Liver (tissue), 8 donors: ENCODE measurements at regions not wholly inside any gene's neighbourhood (a gene's known extent, or its start where the extent isn't known, plus 50 kb on each side); places are given as distances from the start of the nearest gene placed in this dataset.

Experiments
- DNase-seq: peaks from one replicate; pipeline ENCODE4 v3.0.0-alpha.2; 2017; ENCODE audit warnings: low spot score
- H3K27ac ChIP-seq, 2 donors: one replicate each; pipeline ENCODE4 v1.7.0; 2013; ENCODE audit warnings: inconsistent platforms in 2 of 2, low read length in 2 of 2, control low read depth in 1 of 2, low read depth in 1 of 2, mild to moderate bottlenecking in 1 of 2
- H3K27me3 ChIP-seq, 4 donors: one replicate each; pipeline versions ENCODE4 v1.6.1 to v1.7.0; 2013; ENCODE audit warnings: low read length in 3 of 4, inconsistent platforms in 1 of 4, mild to moderate bottlenecking in 1 of 4, moderate library complexity in 1 of 4; ENCODE audit not compliant: control insufficient read depth in 4 of 4, insufficient read depth in 4 of 4
- H3K36me3 ChIP-seq, 4 donors: one replicate each; pipeline versions ENCODE4 v1.6.1 to v1.7.0; 2013; ENCODE audit warnings: low read length in 3 of 4, mild to moderate bottlenecking in 3 of 4, low read depth in 1 of 4, moderate library complexity in 1 of 4; ENCODE audit not compliant: control insufficient read depth in 4 of 4, insufficient read depth in 3 of 4
- H3K4me1 ChIP-seq, 4 donors: one replicate each; pipeline versions ENCODE4 v1.6.1 to v1.7.0; 2013; ENCODE audit warnings: low read length in 3 of 4, mild to moderate bottlenecking in 3 of 4, moderate library complexity in 1 of 4; ENCODE audit not compliant: control insufficient read depth in 4 of 4, insufficient read depth in 4 of 4
- H3K4me3 ChIP-seq, 3 donors: one replicate each; pipeline versions ENCODE4 v1.6.1 to v1.7.0; 2013; ENCODE audit warnings: low read length in 3 of 3, control low read depth in 1 of 3, low read depth in 1 of 3, mild to moderate bottlenecking in 1 of 3
- H3K9ac ChIP-seq, 2 donors: one replicate each; pipeline ENCODE4 v1.7.0; 2013; ENCODE audit warnings: low read length in 2 of 2, mild to moderate bottlenecking in 2 of 2, moderate library complexity in 2 of 2, control low read depth in 1 of 2, low read depth in 1 of 2
- H3K9me3 ChIP-seq, 4 donors: one replicate each; pipeline versions ENCODE4 v1.6.1 to v1.7.0; 2013; ENCODE audit warnings: low read length in 3 of 4; ENCODE audit not compliant: control insufficient read depth in 4 of 4
- ATF3 ChIP-seq: IDR thresholded peaks from 2 replicates; pipeline ENCODE4 v1.6.1; 2016; ENCODE audit warnings: antibody characterized with exemption
- CTCF ChIP-seq: fragments of 150-350 bp; IDR thresholded peaks from 2 replicates; pipeline ENCODE4 v1.5.1; 2017; ENCODE audit warnings: improper control_type of control experiment, low read depth, low read length; ENCODE audit not compliant: missing input control
- EGR1 ChIP-seq, 2 donors: IDR thresholded peaks; 2 replicates each; pipeline ENCODE4 v1.6.1; 2016 to 2018; ENCODE audit warnings: antibody characterized with exemption in 2 of 2, low read depth in 2 of 2
- FOXA1 ChIP-seq: IDR thresholded peaks from 2 replicates; pipeline ENCODE4 v1.6.1; 2016; ENCODE audit warnings: antibody characterized with exemption
- FOXA2 ChIP-seq: IDR thresholded peaks from 2 replicates; pipeline ENCODE4 v1.6.1; 2016; ENCODE audit warnings: antibody characterized with exemption
- GABPA ChIP-seq, 2 donors: IDR thresholded peaks in 1 of 2; conservative IDR thresholded peaks in 1 of 2; 2 replicates each; pipeline ENCODE4 v1.6.1; 2016; ENCODE audit warnings: antibody characterized with exemption in 2 of 2, mild to moderate bottlenecking in 1 of 2, moderate library complexity in 1 of 2
- HNF4A ChIP-seq, 2 donors: conservative IDR thresholded peaks; 2 replicates each; pipeline ENCODE4 v1.6.1; 2016; ENCODE audit warnings: antibody characterized with exemption in 2 of 2, mild to moderate bottlenecking in 2 of 2
- HNF4G ChIP-seq: IDR thresholded peaks from 2 replicates; pipeline ENCODE4 v1.6.1; 2016; ENCODE audit warnings: antibody characterized with exemption
- JUND ChIP-seq, 2 donors: IDR thresholded peaks; 2 replicates each; pipeline ENCODE4 v1.6.1; 2016; ENCODE audit warnings: antibody characterized with exemption in 2 of 2
- NR2F2 ChIP-seq: IDR thresholded peaks from 2 replicates; pipeline ENCODE4 v1.6.1; 2016; ENCODE audit warnings: antibody characterized with exemption
- RAD21 ChIP-seq, 2 donors: IDR thresholded peaks; 2 replicates each; pipeline ENCODE4 v1.6.1; 2016; ENCODE audit warnings: antibody characterized with exemption in 2 of 2, mild to moderate bottlenecking in 2 of 2
- REST ChIP-seq: IDR thresholded peaks from 2 replicates; pipeline ENCODE4 v1.6.1; 2016; ENCODE audit warnings: antibody characterized with exemption, mild to moderate bottlenecking
- RXRA ChIP-seq, 2 donors: IDR thresholded peaks; 2 replicates each; pipeline ENCODE4 v1.6.1; 2017 to 2018; ENCODE audit warnings: antibody characterized with exemption in 2 of 2, mild to moderate bottlenecking in 1 of 2
- SP1 ChIP-seq: IDR thresholded peaks from 2 replicates; pipeline ENCODE4 v1.6.1; 2018; ENCODE audit warnings: antibody characterized with exemption, mild to moderate bottlenecking
- TAF1 ChIP-seq: conservative IDR thresholded peaks from 2 replicates; pipeline ENCODE4 v1.6.1; 2016; ENCODE audit warnings: antibody characterized with exemption, mild to moderate bottlenecking
- YY1 ChIP-seq: IDR thresholded peaks from 2 replicates; pipeline ENCODE4 v1.6.1; 2016; ENCODE audit warnings: antibody characterized with exemption, mild to moderate bottlenecking
- WGBS: extraction: QIAGEN DNeasy Blood & Tissue Kit; methylation state at CpG from one replicate; pipeline ENCODE4 v1.1.7; 2013; 5-methylcytosine and 5-hydroxymethylcytosine counted together
- TF ChIP-seq, protein P1 (sequence below): IDR thresholded peaks from 2 replicates; pipeline ENCODE4 v1.6.1; 2016; ENCODE audit warnings: antibody characterized with exemption
- TF ChIP-seq, protein P2 (sequence below): IDR thresholded peaks from 2 replicates; pipeline ENCODE4 v1.6.1; 2016; ENCODE audit warnings: antibody characterized with exemption
- donor health status: healthy.
- donor health status: healthy.
- donor health status: healthy.
- donor health status: healthy.
- donor health status: healthy.

- no peak for TF ChIP-seq HNF4A (conservative IDR thresholded peaks at IDR 0.05)
Measured at GRCh38 chr7:53325061-53325460, 289.6 kb downstream of the POM121L12 start (continued).

DNA sequence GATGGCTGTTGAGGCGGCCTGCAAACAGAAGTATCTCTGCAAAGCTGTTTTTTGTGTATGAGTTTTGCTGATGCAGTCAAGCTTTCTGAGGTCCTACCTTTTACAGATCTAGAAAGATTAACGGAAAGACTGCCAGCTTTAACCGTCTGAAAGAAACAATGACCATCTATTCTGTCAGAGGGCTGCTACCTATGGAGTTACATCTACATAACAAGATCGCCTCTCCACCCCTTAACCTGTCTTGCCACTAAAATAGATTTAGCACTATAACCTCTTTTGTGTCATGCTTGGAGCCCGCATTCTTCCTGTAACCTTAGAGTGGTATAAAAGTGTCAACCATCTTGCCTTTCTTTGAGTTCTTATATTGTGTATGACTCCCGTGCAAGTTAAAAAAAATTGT lies 291.2 kb downstream of the POM121L12 start:
- no peaks in the 10 kb centered on the region for H3K36me3 ChIP-seq
- no peak overlapping the region for H3K27ac ChIP-seq
- 55% methylated on average over 6 of the region's 6 CpGs for WGBS
- H3K9ac ChIP-seq: no peak overlapping the region
- DNase-seq: no peak
- H3K4me3 ChIP-seq: no peak overlapping the region
- no peaks in the 10 kb centered on the region for H3K4me1 ChIP-seq
- no peak for TF ChIP-seq NR2F2
- TF ChIP-seq RAD21 (IDR thresholded peaks at IDR 0.05): no peak
- no peak for TF ChIP-seq HNF4G
- no peak for TF ChIP-seq REST
- no peak for TF ChIP-seq FOXA1
- TF ChIP-seq FOXA2: no peak
- no peak for TF ChIP-seq ATF3
- TF ChIP-seq HNF4A (conservative IDR thresholded peaks at IDR 0.05): no peak
- no peak for TF ChIP-seq RXRA (IDR thresholded peaks at IDR 0.05)
- TF ChIP-seq TAF1: no peak
- no peak for TF ChIP-seq SP1
- no peaks in the 10 kb centered on the region for H3K9me3 ChIP-seq
- H3K27me3 ChIP-seq: no peaks in the 10 kb centered on the region

- 81% methylated on average over 8 of the region's 8 CpGs for WGBS
- Histone ChIP-seq H3K9ac (no peak overlapping the region), H3K36me3 (no peaks in the 10 kb centered on the region), H3K9me3 (peaks cover 0 to 2% (median 0%) of the 10 kb centered on the region in 4 donors), H3K27me3 (no peaks in the 10 kb centered on the region), H3K4me3 (no peak overlapping the region), H3K4me1 (no peaks in the 10 kb centered on the region), H3K27ac (no peak overlapping the region)
- TF ChIP-seq TAF1: no peak
- no peak for TF ChIP-seq SP1
- no peak for TF ChIP-seq FOXA2
- no peak for TF ChIP-seq HNF4A (conservative IDR thresholded peaks at IDR 0.05)
- TF ChIP-seq, protein P1, sequence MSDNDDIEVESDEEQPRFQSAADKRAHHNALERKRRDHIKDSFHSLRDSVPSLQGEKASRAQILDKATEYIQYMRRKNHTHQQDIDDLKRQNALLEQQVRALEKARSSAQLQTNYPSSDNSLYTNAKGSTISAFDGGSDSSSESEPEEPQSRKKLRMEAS: no peak
- no peak for TF ChIP-seq JUND (IDR thresholded peaks at IDR 0.05)
- no peak for TF ChIP-seq ATF3
- TF ChIP-seq HNF4G: no peak
- TF ChIP-seq, protein P2, sequence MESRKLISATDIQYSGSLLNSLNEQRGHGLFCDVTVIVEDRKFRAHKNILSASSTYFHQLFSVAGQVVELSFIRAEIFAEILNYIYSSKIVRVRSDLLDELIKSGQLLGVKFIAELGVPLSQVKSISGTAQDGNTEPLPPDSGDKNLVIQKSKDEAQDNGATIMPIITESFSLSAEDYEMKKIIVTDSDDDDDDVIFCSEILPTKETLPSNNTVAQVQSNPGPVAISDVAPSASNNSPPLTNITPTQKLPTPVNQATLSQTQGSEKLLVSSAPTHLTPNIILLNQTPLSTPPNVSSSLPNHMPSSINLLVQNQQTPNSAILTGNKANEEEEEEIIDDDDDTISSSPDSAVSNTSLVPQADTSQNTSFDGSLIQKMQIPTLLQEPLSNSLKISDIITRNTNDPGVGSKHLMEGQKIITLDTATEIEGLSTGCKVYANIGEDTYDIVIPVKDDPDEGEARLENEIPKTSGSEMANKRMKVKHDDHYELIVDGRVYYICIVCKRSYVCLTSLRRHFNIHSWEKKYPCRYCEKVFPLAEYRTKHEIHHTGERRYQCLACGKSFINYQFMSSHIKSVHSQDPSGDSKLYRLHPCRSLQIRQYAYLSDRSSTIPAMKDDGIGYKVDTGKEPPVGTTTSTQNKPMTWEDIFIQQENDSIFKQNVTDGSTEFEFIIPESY: no peak
- TF ChIP-seq YY1: no peak
- TF ChIP-seq CTCF: no peak
- TF ChIP-seq EGR1 (IDR thresholded peaks at IDR 0.05; ENCODE audit: low read depth in 2 of 2): no peak
- TF ChIP-seq RAD21 (IDR thresholded peaks at IDR 0.05): no peak
- TF ChIP-seq RXRA (IDR thresholded peaks at IDR 0.05): no peak
- TF ChIP-seq GABPA (IDR thresholded peaks at IDR 0.05 in 1 of 2, conservative IDR thresholded peaks at IDR 0.05 in 1 of 2): no peak
- no peak for TF ChIP-seq REST
- no peak for TF ChIP-seq FOXA1
- TF ChIP-seq NR2F2: no peak
- DNase-seq: no peak
Measured at GRCh38 chr7:53336105-53336668, 300.8 kb downstream of the POM121L12 start.
